ENCODE measurements at regions not wholly inside any gene's neighbourhood (a gene's known extent, or its start where the extent isn't known, plus 50 kb on each side); places are given as distances from the start of the nearest gene placed in this dataset.

- no peak for DNase-seq
- no peaks in the 10 kb centered on the region for H3K27me3 ChIP-seq (replicated peaks; ENCODE audit: control insufficient read depth, insufficient read depth, low read length, poor library complexity, severe bottlenecking)
- H3K4me3 ChIP-seq (ENCODE audit: insufficient read depth, low read depth, low read length, poor library complexity, severe bottlenecking) = no peak overlapping the region
- no peaks in the 10 kb centered on the region for H3K36me3 ChIP-seq (ENCODE audit: control insufficient read depth, insufficient read depth, low read length)
- no peaks in the 10 kb centered on the region for H3K4me1 ChIP-seq (ENCODE audit: control insufficient read depth, insufficient read depth, low read length, poor library complexity, severe bottlenecking)
- H3K27ac ChIP-seq (ENCODE audit: insufficient read depth, low read length, poor library complexity, severe bottlenecking) = no peak overlapping the region
- no peaks in the 10 kb centered on the region for H3K9me3 ChIP-seq (ENCODE audit: control insufficient read depth, low read length)
Measured at GRCh38 chr21:14850394-14850793, 214.4 kb downstream of the NRIP1 start.

GRCh38 chr21:14846621-14847020 lies 218.2 kb downstream of the NRIP1 start:
- no peak overlapping the region for H3K27ac ChIP-seq (ENCODE audit: insufficient read depth, low read length, poor library complexity, severe bottlenecking)
- H3K27me3 ChIP-seq (replicated peaks; ENCODE audit: control insufficient read depth, insufficient read depth, low read length, poor library complexity, severe bottlenecking) = no peaks in the 10 kb centered on the region
- no peaks in the 10 kb centered on the region for H3K9me3 ChIP-seq (ENCODE audit: control insufficient read depth, low read length)
- H3K4me1 ChIP-seq (ENCODE audit: control insufficient read depth, insufficient read depth, low read length, poor library complexity, severe bottlenecking) = no peaks in the 10 kb centered on the region
- H3K4me3 ChIP-seq (ENCODE audit: insufficient read depth, low read depth, low read length, poor library complexity, severe bottlenecking) = no peak overlapping the region
- no peak for DNase-seq
- H3K36me3 ChIP-seq (ENCODE audit: control insufficient read depth, insufficient read depth, low read length) = no peaks in the 10 kb centered on the region

GRCh38 chr21:14844001-14844400 lies 220.8 kb downstream of the NRIP1 start:
- H3K4me1 ChIP-seq (ENCODE audit: control insufficient read depth, insufficient read depth, low read length, poor library complexity, severe bottlenecking) = no peaks in the 10 kb centered on the region
- no peak for DNase-seq

GRCh38 chr21:14842601-14843000 lies 222.2 kb downstream of the NRIP1 start:
- DNase-seq = no peak
- no peak overlapping the region for H3K4me3 ChIP-seq (ENCODE audit: insufficient read depth, low read depth, low read length, poor library complexity, severe bottlenecking)
- no peaks in the 10 kb centered on the region for H3K36me3 ChIP-seq (ENCODE audit: control insufficient read depth, insufficient read depth, low read length)
- no peak overlapping the region for H3K27ac ChIP-seq (ENCODE audit: insufficient read depth, low read length, poor library complexity, severe bottlenecking)
- H3K9me3 ChIP-seq (ENCODE audit: control insufficient read depth, low read length) = no peaks in the 10 kb centered on the region
- H3K4me1 ChIP-seq (ENCODE audit: control insufficient read depth, insufficient read depth, low read length, poor library complexity, severe bottlenecking) = no peaks in the 10 kb centered on the region
- H3K27me3 ChIP-seq (replicated peaks; ENCODE audit: control insufficient read depth, insufficient read depth, low read length, poor library complexity, severe bottlenecking) = no peaks in the 10 kb centered on the region

More at GRCh38 chr21:14844001-14844400, 220.8 kb downstream of the NRIP1 start:
- Histone ChIP-seq H3K36me3 (ENCODE audit: control insufficient read depth, insufficient read depth, low read length) (no peaks in the 10 kb centered on the region), H3K27me3 (replicated peaks; ENCODE audit: control insufficient read depth, insufficient read depth, low read length, poor library complexity, severe bottlenecking) (no peaks in the 10 kb centered on the region), H3K4me3 (ENCODE audit: insufficient read depth, low read depth, low read length, poor library complexity, severe bottlenecking) (no peak overlapping the region), H3K9me3 (ENCODE audit: control insufficient read depth, low read length) (no peaks in the 10 kb centered on the region), H3K27ac (ENCODE audit: insufficient read depth, low read length, poor library complexity, severe bottlenecking) (no peak overlapping the region)

- no peak overlapping the region for H3K27ac ChIP-seq (ENCODE audit: insufficient read depth, low read length, poor library complexity, severe bottlenecking)
- H3K27me3 ChIP-seq (replicated peaks; ENCODE audit: control insufficient read depth, insufficient read depth, low read length, poor library complexity, severe bottlenecking) = no peaks in the 10 kb centered on the region
- H3K9me3 ChIP-seq (ENCODE audit: control insufficient read depth, low read length) = no peaks in the 10 kb centered on the region
- no peak for DNase-seq
- H3K4me3 ChIP-seq (ENCODE audit: insufficient read depth, low read depth, low read length, poor library complexity, severe bottlenecking) = no peak overlapping the region
- no peaks in the 10 kb centered on the region for H3K36me3 ChIP-seq (ENCODE audit: control insufficient read depth, insufficient read depth, low read length)
- H3K4me1 ChIP-seq (ENCODE audit: control insufficient read depth, insufficient read depth, low read length, poor library complexity, severe bottlenecking) = no peaks in the 10 kb centered on the region
Measured at GRCh38 chr21:14841511-14842472, 223.0 kb downstream of the NRIP1 start.

GRCh38 chr21:14838400-14838799 lies 226.4 kb downstream of the NRIP1 start:
- H3K27ac ChIP-seq (ENCODE audit: insufficient read depth, low read length, poor library complexity, severe bottlenecking) = no peak overlapping the region
- H3K4me3 ChIP-seq (ENCODE audit: insufficient read depth, low read depth, low read length, poor library complexity, severe bottlenecking) = no peak overlapping the region
- H3K36me3 ChIP-seq (ENCODE audit: control insufficient read depth, insufficient read depth, low read length) = no peaks in the 10 kb centered on the region
- no peaks in the 10 kb centered on the region for H3K9me3 ChIP-seq (ENCODE audit: control insufficient read depth, low read length)
- DNase-seq = no peak
- H3K4me1 ChIP-seq (ENCODE audit: control insufficient read depth, insufficient read depth, low read length, poor library complexity, severe bottlenecking) = no peaks in the 10 kb centered on the region
- H3K27me3 ChIP-seq (replicated peaks; ENCODE audit: control insufficient read depth, insufficient read depth, low read length, poor library complexity, severe bottlenecking) = no peaks in the 10 kb centered on the region

- H3K9me3 ChIP-seq (ENCODE audit: control insufficient read depth, low read length) = no peaks in the 10 kb centered on the region
- H3K27ac ChIP-seq (ENCODE audit: insufficient read depth, low read length, poor library complexity, severe bottlenecking) = no peak overlapping the region
- H3K4me3 ChIP-seq (ENCODE audit: insufficient read depth, low read depth, low read length, poor library complexity, severe bottlenecking) = no peak overlapping the region
- H3K36me3 ChIP-seq (ENCODE audit: control insufficient read depth, insufficient read depth, low read length) = no peaks in the 10 kb centered on the region
- H3K27me3 ChIP-seq (replicated peaks; ENCODE audit: control insufficient read depth, insufficient read depth, low read length, poor library complexity, severe bottlenecking) = no peaks in the 10 kb centered on the region
- DNase-seq = no peak
- H3K4me1 ChIP-seq (ENCODE audit: control insufficient read depth, insufficient read depth, low read length, poor library complexity, severe bottlenecking) = no peaks in the 10 kb centered on the region
Measured at GRCh38 chr21:14836950-14837349, 227.8 kb downstream of the NRIP1 start.

- no peaks in the 10 kb centered on the region for H3K9me3 ChIP-seq (ENCODE audit: control insufficient read depth, low read length)
- no peak overlapping the region for H3K27ac ChIP-seq (ENCODE audit: insufficient read depth, low read length, poor library complexity, severe bottlenecking)
- H3K4me1 ChIP-seq (ENCODE audit: control insufficient read depth, insufficient read depth, low read length, poor library complexity, severe bottlenecking) = no peaks in the 10 kb centered on the region
- no peak for DNase-seq
- H3K36me3 ChIP-seq (ENCODE audit: control insufficient read depth, insufficient read depth, low read length) = no peaks in the 10 kb centered on the region
- no peak overlapping the region for H3K4me3 ChIP-seq (ENCODE audit: insufficient read depth, low read depth, low read length, poor library complexity, severe bottlenecking)
- H3K27me3 ChIP-seq (replicated peaks; ENCODE audit: control insufficient read depth, insufficient read depth, low read length, poor library complexity, severe bottlenecking) = no peaks in the 10 kb centered on the region
Measured at GRCh38 chr21:14833666-14834351, 231.0 kb downstream of the NRIP1 start.

GRCh38 chr21:14833241-14833640 lies 231.6 kb downstream of the NRIP1 start:
- Histone ChIP-seq H3K27ac (ENCODE audit: insufficient read depth, low read length, poor library complexity, severe bottlenecking) (no peak overlapping the region), H3K36me3 (ENCODE audit: control insufficient read depth, insufficient read depth, low read length) (no peaks in the 10 kb centered on the region), H3K27me3 (replicated peaks; ENCODE audit: control insufficient read depth, insufficient read depth, low read length, poor library complexity, severe bottlenecking) (no peaks in the 10 kb centered on the region), H3K4me1 (ENCODE audit: control insufficient read depth, insufficient read depth, low read length, poor library complexity, severe bottlenecking) (no peaks in the 10 kb centered on the region), H3K9me3 (ENCODE audit: control insufficient read depth, low read length) (no peaks in the 10 kb centered on the region), H3K4me3 (ENCODE audit: insufficient read depth, low read depth, low read length, poor library complexity, severe bottlenecking) (no peak overlapping the region)
- DNase-seq = no peak

GRCh38 chr21:14830307-14830706 lies 234.5 kb downstream of the NRIP1 start:
- Histone ChIP-seq H3K4me1 (ENCODE audit: control insufficient read depth, insufficient read depth, low read length, poor library complexity, severe bottlenecking) (no peaks in the 10 kb centered on the region), H3K36me3 (ENCODE audit: control insufficient read depth, insufficient read depth, low read length) (no peaks in the 10 kb centered on the region), H3K27me3 (replicated peaks; ENCODE audit: control insufficient read depth, insufficient read depth, low read length, poor library complexity, severe bottlenecking) (no peaks in the 10 kb centered on the region), H3K4me3 (ENCODE audit: insufficient read depth, low read depth, low read length, poor library complexity, severe bottlenecking) (no peak overlapping the region), H3K9me3 (ENCODE audit: control insufficient read depth, low read length) (no peaks in the 10 kb centered on the region), H3K27ac (ENCODE audit: insufficient read depth, low read length, poor library complexity, severe bottlenecking) (no peak overlapping the region)
- no peak for DNase-seq

Data from effector memory CD4-positive, alpha-beta T cell (primary cell).